ENCODE measurements at regions not wholly inside any gene's neighbourhood (a gene's known extent, or its start where the extent isn't known, plus 50 kb on each side); places are given as distances from the start of the nearest gene placed in this dataset.
"Not testable (repeated sequence)": the region's sequence is repeated elsewhere in the genome, so short reads cannot be mapped to it uniquely, and the experiment has no call there.

GRCh38 chr2:242058116-242058680 lies 188.7 kb downstream of the RTP5 start:
- no peak for ATAC-seq
- no peaks in the 10 kb centered on the region for H3K36me3 Mint-ChIP-seq (ENCODE audit: low read depth)
- no peak overlapping the region for H3K4me3 Mint-ChIP-seq
- H3K27me3 Mint-ChIP-seq (ENCODE audit: low read depth): no peaks in the 10 kb centered on the region
- CTCF ChIA-PET: no interaction called here
- DNase-seq: no peak
- no peak overlapping the region for H3K27ac Mint-ChIP-seq
- no peaks in the 10 kb centered on the region for H3K4me1 Mint-ChIP-seq (ENCODE audit: low read depth)
- POLR2A ChIA-PET: no interaction called here
- H3K9me3 Mint-ChIP-seq (ENCODE audit: insufficient read depth): no peaks in the 10 kb centered on the region

- Mint-ChIP-seq H3K27ac (no peak overlapping the region), H3K36me3 (ENCODE audit: low read depth) (no peaks in the 10 kb centered on the region), H3K27me3 (ENCODE audit: low read depth) (no peaks in the 10 kb centered on the region), H3K4me3 (no peak overlapping the region), H3K9me3 (ENCODE audit: insufficient read depth) (no peaks in the 10 kb centered on the region), H3K4me1 (ENCODE audit: low read depth) (no peaks in the 10 kb centered on the region)
- DNase-seq: no peak
- ChIA-PET CTCF (no interaction called here), POLR2A (no interaction called here)
- ATAC-seq: no peak
Measured at GRCh38 chr2:242059566-242059965, 190.0 kb downstream of the RTP5 start.

- ChIA-PET CTCF (no interaction called here), POLR2A (no interaction called here)
- Mint-ChIP-seq H3K4me1 (ENCODE audit: low read depth) (no peaks in the 10 kb centered on the region), H3K36me3 (ENCODE audit: low read depth) (no peaks in the 10 kb centered on the region), H3K27me3 (ENCODE audit: low read depth) (no peaks in the 10 kb centered on the region), H3K4me3 (no peak overlapping the region), H3K9me3 (ENCODE audit: insufficient read depth) (no peaks in the 10 kb centered on the region), H3K27ac (no peak overlapping the region)
- DNase-seq: no peak
- no peak for ATAC-seq
Measured at GRCh38 chr2:242060212-242060835, 190.8 kb downstream of the RTP5 start.

GRCh38 chr2:242061930-242062329 lies 192.4 kb downstream of the RTP5 start:
- POLR2A ChIA-PET, ATAC-seq, H3K27ac Mint-ChIP-seq: not testable (repeated sequence)

GRCh38 chr2:242063436-242063835 lies 193.9 kb downstream of the RTP5 start:
- Mint-ChIP-seq H3K27ac (no peak overlapping the region), H3K4me1 (ENCODE audit: low read depth) (no peaks in the 10 kb centered on the region), H3K9me3 (ENCODE audit: insufficient read depth) (no peaks in the 10 kb centered on the region), H3K4me3 (no peak overlapping the region), H3K36me3 (ENCODE audit: low read depth) (no peaks in the 10 kb centered on the region), H3K27me3 (ENCODE audit: low read depth) (no peaks in the 10 kb centered on the region)
- no peak for DNase-seq
- CTCF ChIA-PET: no interaction called here
- POLR2A ChIA-PET: no interaction called here
- no peak for ATAC-seq

More at GRCh38 chr2:242061930-242062329, 192.4 kb downstream of the RTP5 start:
- DNase-seq; H3K36me3 Mint-ChIP-seq (ENCODE audit: low read depth); CTCF ChIA-PET; H3K27me3 Mint-ChIP-seq (ENCODE audit: low read depth); H3K4me1 Mint-ChIP-seq (ENCODE audit: low read depth); H3K9me3 Mint-ChIP-seq (ENCODE audit: insufficient read depth); H3K4me3 Mint-ChIP-seq: not testable (repeated sequence)

GRCh38 chr2:242063850-242064249 lies 194.3 kb downstream of the RTP5 start:
- Mint-ChIP-seq H3K27ac (no peak overlapping the region), H3K27me3 (ENCODE audit: low read depth) (no peaks in the 10 kb centered on the region), H3K9me3 (ENCODE audit: insufficient read depth) (no peaks in the 10 kb centered on the region), H3K4me1 (ENCODE audit: low read depth) (no peaks in the 10 kb centered on the region), H3K4me3 (no peak overlapping the region), H3K36me3 (ENCODE audit: low read depth) (no peaks in the 10 kb centered on the region)
- no peak for DNase-seq
- ChIA-PET POLR2A (no interaction called here), CTCF (no interaction called here)
- ATAC-seq: no peak

- no peak for ATAC-seq
- POLR2A ChIA-PET: no interaction called here
- Mint-ChIP-seq H3K27ac (no peak overlapping the region), H3K36me3 (ENCODE audit: low read depth) (no peaks in the 10 kb centered on the region), H3K9me3 (ENCODE audit: insufficient read depth) (no peaks in the 10 kb centered on the region), H3K4me1 (ENCODE audit: low read depth) (no peaks in the 10 kb centered on the region), H3K4me3 (no peak overlapping the region), H3K27me3 (ENCODE audit: low read depth) (no peaks in the 10 kb centered on the region)
- DNase-seq: no peak
- CTCF ChIA-PET: no interaction called here
Measured at GRCh38 chr2:242064364-242065250, 195.1 kb downstream of the RTP5 start.

- no peak for DNase-seq
- ChIA-PET CTCF (no interaction called here), POLR2A (no interaction called here)
- Mint-ChIP-seq H3K27me3 (ENCODE audit: low read depth) (no peaks in the 10 kb centered on the region), H3K36me3 (ENCODE audit: low read depth) (no peaks in the 10 kb centered on the region), H3K4me1 (ENCODE audit: low read depth) (no peaks in the 10 kb centered on the region), H3K9me3 (ENCODE audit: insufficient read depth) (no peaks in the 10 kb centered on the region), H3K4me3 (no peak overlapping the region), H3K27ac (no peak overlapping the region)
- no peak for ATAC-seq
Measured at GRCh38 chr2:242065426-242065825, 195.9 kb downstream of the RTP5 start.

- ChIA-PET POLR2A (no interaction called here), CTCF (no interaction called here)
- no peaks in the 10 kb centered on the region for H3K9me3 Mint-ChIP-seq (ENCODE audit: insufficient read depth)
- no peak for ATAC-seq
- H3K36me3 Mint-ChIP-seq (ENCODE audit: low read depth): no peaks in the 10 kb centered on the region
- H3K4me1 Mint-ChIP-seq (ENCODE audit: low read depth): no peaks in the 10 kb centered on the region
- no peaks in the 10 kb centered on the region for H3K27me3 Mint-ChIP-seq (ENCODE audit: low read depth)
- no peak overlapping the region for H3K4me3 Mint-ChIP-seq
- H3K27ac Mint-ChIP-seq: no peak overlapping the region
- no peak for DNase-seq
Measured at GRCh38 chr2:242069018-242069417, 199.5 kb downstream of the RTP5 start.

GRCh38 chr2:242069938-242070395 lies 200.4 kb downstream of the RTP5 start:
- POLR2A ChIA-PET; H3K4me3 Mint-ChIP-seq; H3K27me3 Mint-ChIP-seq (ENCODE audit: low read depth); H3K9me3 Mint-ChIP-seq (ENCODE audit: insufficient read depth); DNase-seq; H3K4me1 Mint-ChIP-seq (ENCODE audit: low read depth); ATAC-seq; H3K27ac Mint-ChIP-seq; H3K36me3 Mint-ChIP-seq (ENCODE audit: low read depth); CTCF ChIA-PET: not testable (repeated sequence)

GRCh38 chr2:242070726-242071125 lies 201.2 kb downstream of the RTP5 start:
- ATAC-seq; H3K27ac Mint-ChIP-seq; CTCF ChIA-PET; H3K4me3 Mint-ChIP-seq; H3K9me3 Mint-ChIP-seq (ENCODE audit: insufficient read depth); DNase-seq; H3K27me3 Mint-ChIP-seq (ENCODE audit: low read depth); H3K36me3 Mint-ChIP-seq (ENCODE audit: low read depth); H3K4me1 Mint-ChIP-seq (ENCODE audit: low read depth); POLR2A ChIA-PET: not testable (repeated sequence)

GRCh38 chr2:242071377-242071776 lies 201.8 kb downstream of the RTP5 start:
- POLR2A ChIA-PET; H3K9me3 Mint-ChIP-seq (ENCODE audit: insufficient read depth); H3K27ac Mint-ChIP-seq; H3K36me3 Mint-ChIP-seq (ENCODE audit: low read depth); DNase-seq; H3K27me3 Mint-ChIP-seq (ENCODE audit: low read depth); H3K4me1 Mint-ChIP-seq (ENCODE audit: low read depth); ATAC-seq; H3K4me3 Mint-ChIP-seq; CTCF ChIA-PET: not testable (repeated sequence)
